Activated naive CD4-positive, alpha-beta T cell treated with anti-CD3 and anti-CD28 coated beads, Interleukin-2, amount 50 U/mL, for 72 hours (primary cell): ENCODE measurements at regions not wholly inside any gene's neighbourhood (a gene's known extent, or its start where the extent isn't known, plus 50 kb on each side); places are given as distances from the start of the nearest gene placed in this dataset.

Experiments used
- ATAC-seq, 2 donors: fragments of 150-1000 bp; cut with Tn5 transposase; 2 replicates each; pipeline ENCODE4 v1.10.0; 2021; ENCODE audit warnings: mild to moderate bottlenecking in 2 of 2, moderate library complexity in 2 of 2
- DNase-seq, 2 donors: peaks; one replicate each; pipeline ENCODE4 v3.0.0; 2021 to 2022; ENCODE audit warnings: low spot score in 2 of 2
- H3K27ac Mint-ChIP-seq, 2 donors: one replicate each; pipeline ENCODE4 v1.8.0; 2022; ENCODE audit warnings: mild to moderate bottlenecking in 2 of 2, mixed read lengths in 2 of 2
- H3K36me3 Mint-ChIP-seq, 2 donors: one replicate each; pipeline ENCODE4 v1.8.0; 2022; ENCODE audit warnings: mixed read lengths in 2 of 2
- H3K9me3 Mint-ChIP-seq, 2 donors: one replicate each; pipeline ENCODE4 v1.8.0; 2022; ENCODE audit warnings: mixed read lengths in 2 of 2

DNA sequence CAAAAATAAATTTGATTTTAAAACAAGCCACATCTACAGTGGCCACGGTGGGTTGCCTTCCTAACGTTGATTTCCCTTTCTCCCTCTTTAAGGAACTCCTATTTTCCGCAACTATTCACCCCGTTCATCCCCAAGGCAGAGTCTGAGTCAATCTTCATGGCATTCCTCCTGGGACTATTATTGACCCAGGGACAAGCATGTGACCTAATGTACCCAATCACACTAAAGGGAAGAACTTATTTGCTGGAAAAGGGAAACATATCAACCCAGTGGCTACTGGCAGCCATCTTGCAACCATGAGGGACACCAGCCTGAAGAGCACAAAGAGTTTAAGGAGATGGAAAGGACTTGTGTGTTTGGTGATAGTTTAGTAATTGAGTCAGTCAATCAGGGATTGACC is 55.4 kb upstream of the ARHGEF3 start:
- ATAC-seq, result no peak
- Mint-ChIP-seq H3K36me3 (no peaks in the 10 kb centered on the region), H3K9me3 (no peaks in the 10 kb centered on the region), H3K27ac (no peak overlapping the region)
- DNase-seq, result no peak

DNA sequence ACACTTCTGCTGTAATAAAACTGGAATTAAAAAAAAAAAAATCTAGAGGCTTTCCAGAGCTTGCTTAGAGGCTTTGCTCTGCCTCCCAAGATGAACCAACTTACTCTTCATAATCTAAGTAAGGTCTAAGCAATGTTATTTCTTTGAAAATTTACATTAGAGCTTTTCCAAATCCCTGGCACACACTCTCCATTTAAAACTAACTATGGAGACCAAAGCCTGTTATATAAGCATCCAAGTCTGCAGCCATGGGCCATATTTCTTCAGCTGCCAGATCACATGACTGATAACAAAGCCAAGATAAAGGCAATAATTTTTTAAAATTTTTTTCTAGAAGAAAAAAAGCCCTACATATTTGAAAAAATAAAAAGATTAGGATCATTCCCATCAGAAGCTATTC is 55.0 kb upstream of the ARHGEF3 start:
- no peak for DNase-seq
- H3K27ac Mint-ChIP-seq, result no peak overlapping the region
- H3K36me3 Mint-ChIP-seq, result no peaks in the 10 kb centered on the region
- no peak for ATAC-seq
- no peaks in the 10 kb centered on the region for H3K9me3 Mint-ChIP-seq

DNA sequence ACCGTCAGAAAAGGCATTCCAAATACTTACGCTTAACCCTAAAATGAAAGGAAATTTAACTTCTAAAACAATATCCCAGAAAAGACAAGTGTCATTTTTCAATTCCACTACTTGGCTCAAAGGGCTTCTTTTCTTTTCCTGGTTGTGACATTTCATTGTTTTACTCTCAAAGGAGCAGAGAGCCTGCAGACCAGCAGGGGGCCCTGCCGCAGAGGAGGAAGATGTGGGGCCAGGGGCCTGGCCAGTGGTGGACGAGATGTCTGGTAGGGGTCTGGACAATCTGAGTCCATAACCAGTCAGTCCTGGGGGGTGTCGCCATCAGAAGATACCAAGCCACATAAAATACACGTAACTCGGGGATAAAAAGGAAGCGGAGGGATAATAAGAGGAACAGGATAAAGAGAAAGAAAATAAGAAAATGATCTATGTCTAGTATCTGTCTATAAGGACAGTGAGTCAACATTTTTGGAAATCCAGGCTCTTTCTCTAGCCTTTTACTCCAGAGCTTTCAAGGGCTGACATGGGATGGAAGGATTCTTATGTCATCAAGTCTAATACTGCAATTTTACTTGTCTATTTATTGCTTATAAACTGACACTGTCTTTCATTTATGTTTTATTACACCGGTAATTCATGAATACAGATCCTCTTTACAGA is 54.2 kb upstream of the ARHGEF3 start:
- Mint-ChIP-seq H3K27ac (peak overlapping the region; percentile 12 to 70), H3K9me3 (no peaks in the 10 kb centered on the region), H3K36me3 (no peaks in the 10 kb centered on the region)
- ATAC-seq (peak; percentile 46 to 71), DNase-seq (peak in 1 of 2 donors; percentile 62)

DNA sequence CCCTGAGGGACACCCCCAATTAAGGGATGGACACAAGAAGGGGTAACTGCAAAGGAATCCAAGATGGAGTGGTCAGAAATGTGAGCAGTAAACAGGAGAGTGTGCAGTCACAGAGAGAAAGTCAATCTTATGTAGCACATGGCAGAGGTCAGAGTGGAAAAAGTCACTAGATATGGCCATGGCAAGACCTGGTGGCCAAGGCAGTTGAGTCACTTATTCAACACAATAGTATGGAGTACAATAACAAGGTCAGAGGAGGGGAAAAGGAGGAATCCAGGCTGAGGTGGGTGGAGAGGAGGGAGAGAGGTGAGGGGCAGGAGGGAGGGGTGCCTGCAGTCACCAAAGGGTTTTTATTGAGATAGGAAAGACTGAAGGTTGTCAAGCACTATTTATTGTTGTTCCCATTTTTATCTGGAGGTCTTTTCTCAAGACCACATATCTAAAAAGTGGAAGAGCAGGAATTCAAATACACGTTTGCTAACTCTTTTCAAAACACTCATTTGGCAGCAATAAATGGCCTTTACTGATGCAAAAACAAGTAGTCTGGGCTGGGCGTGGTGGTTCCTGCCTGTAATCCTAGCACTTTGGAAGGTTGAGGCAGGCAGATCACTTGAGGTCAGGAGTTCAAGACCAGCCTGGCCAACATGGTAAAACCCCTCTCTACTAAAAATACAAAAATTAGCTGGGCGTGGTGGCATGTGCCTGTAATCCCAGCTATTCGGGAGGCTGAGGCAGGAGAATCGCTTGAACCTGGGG is 53.3 kb upstream of the ARHGEF3 start:
- DNase-seq (no peak), ATAC-seq (no peak)
- Mint-ChIP-seq H3K27ac (peak overlapping the region; percentile 12 to 23), H3K36me3 (no peaks in the 10 kb centered on the region), H3K9me3 (no peaks in the 10 kb centered on the region)

DNA sequence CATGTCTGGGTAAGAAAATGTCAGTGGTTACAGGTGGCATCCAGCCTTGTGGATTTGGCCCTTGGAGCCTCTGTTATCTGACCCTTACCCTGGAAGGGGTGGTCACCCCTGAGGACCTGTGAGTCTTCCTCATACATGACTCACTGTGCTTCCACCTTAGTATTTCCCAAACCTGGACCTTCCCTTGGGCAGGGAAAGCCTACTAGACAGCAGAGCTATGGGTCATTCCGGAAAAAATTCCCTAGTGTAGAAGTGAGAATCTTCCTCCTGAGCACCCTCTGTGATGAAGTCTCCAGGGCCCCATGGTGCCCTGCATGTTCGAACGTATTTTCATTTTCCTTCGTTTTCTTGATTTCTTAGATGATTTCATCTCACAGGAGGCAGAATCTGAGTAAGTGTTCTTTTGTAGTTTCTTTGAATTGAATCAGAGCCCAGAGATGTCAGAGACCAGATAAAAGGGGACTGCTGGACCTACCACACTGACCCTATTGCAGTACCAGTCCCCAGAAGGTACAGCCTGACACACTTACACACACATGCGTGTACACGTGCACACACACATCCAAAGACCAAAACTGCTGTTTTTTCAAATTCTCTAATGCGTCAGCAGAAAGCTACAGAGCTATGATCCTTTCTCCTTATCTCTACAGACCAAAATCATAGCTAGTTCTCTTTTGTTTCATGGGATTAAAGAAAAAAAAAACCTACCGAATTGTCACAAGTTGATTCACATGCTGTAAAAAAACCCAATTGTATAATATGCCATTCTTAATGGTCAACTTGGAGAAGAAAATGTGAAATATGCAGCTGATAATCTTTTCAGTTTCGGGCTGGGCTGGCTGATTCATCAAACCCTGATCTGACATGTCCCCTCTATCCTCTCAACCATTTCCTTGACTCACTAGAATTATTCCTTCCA is 50.5 kb upstream of the ARHGEF3 start:
- H3K27ac Mint-ChIP-seq, result no peak overlapping the region
- H3K9me3 Mint-ChIP-seq, result no peaks in the 10 kb centered on the region
- ATAC-seq (peak; percentile 58 to 64), DNase-seq (no peak)
- no peaks in the 10 kb centered on the region for H3K36me3 Mint-ChIP-seq
